ENCODE measurements at regions not wholly inside any gene's neighbourhood (a gene's known extent, or its start where the extent isn't known, plus 50 kb on each side); places are given as distances from the start of the nearest gene placed in this dataset.

- H3K27me3 ChIP-seq: no peaks in the 10 kb centered on the region
- intact Hi-C loops (cut with DNase I; ENCODE audit: low total_unique reads): no loop called here
Observed at GRCh38 chr10:2701802-2702201, 365.5 kb upstream of the PFKP start.

GRCh38 chr10:2700626-2701305 lies 366.6 kb upstream of the PFKP start:
- TF ChIP-seq POLR2A (IDR thresholded peaks at IDR 0.05) (no peak), EP300 (IDR thresholded peaks at IDR 0.05; ENCODE audit: low read depth) (no peak), CTCF (IDR thresholded peaks at IDR 0.05) (no peak), POLR2AphosphoS5 (IDR thresholded peaks at IDR 0.05) (no peak)
- no peak for DNase-seq
- no peak overlapping the region for H3K27ac ChIP-seq
- no peaks in the 10 kb centered on the region for H3K27me3 ChIP-seq
- 70 to 85% methylated on average over 3 to 6 of the region's 6 CpGs for WGBS, 2 donors (ENCODE audit: low coverage in 1 of 2)
- no peak overlapping the region for H3K4me3 ChIP-seq
- H3K36me3 ChIP-seq: no peaks in the 10 kb centered on the region
- H3K4me1 ChIP-seq: no peaks in the 10 kb centered on the region
- intact Hi-C loops (cut with DNase I; ENCODE audit: low total_unique reads) (no loop called here), in situ Hi-C loops (cut with MboI; ENCODE audit: low pct_ligation_motif_present in 1 of 4, low pct_unique_long_range_greater_than_20kb in 1 of 4, low sequenced_read_pairs in 3 of 4) (no loop called here)
- H3K9me3 ChIP-seq: no peaks in the 10 kb centered on the region

More at GRCh38 chr10:2701802-2702201, 365.5 kb upstream of the PFKP start:
- 91 to 100% methylated on average over 1 to 11 of the region's 11 CpGs for WGBS, 2 donors (ENCODE audit: low coverage in 1 of 2)
- H3K4me1 ChIP-seq: no peaks in the 10 kb centered on the region
- H3K36me3 ChIP-seq: no peaks in the 10 kb centered on the region
- no peak overlapping the region for H3K27ac ChIP-seq
- H3K9me3 ChIP-seq: no peaks in the 10 kb centered on the region
- TF ChIP-seq POLR2A (IDR thresholded peaks at IDR 0.05) (no peak), POLR2AphosphoS5 (IDR thresholded peaks at IDR 0.05) (no peak), CTCF (IDR thresholded peaks at IDR 0.05) (no peak), EP300 (IDR thresholded peaks at IDR 0.05; ENCODE audit: low read depth) (no peak)
- in situ Hi-C loops (cut with MboI; ENCODE audit: low pct_ligation_motif_present in 1 of 4, low pct_unique_long_range_greater_than_20kb in 1 of 4, low sequenced_read_pairs in 3 of 4): no loop called here
- no peak overlapping the region for H3K4me3 ChIP-seq
- DNase-seq: no peak

GRCh38 chr10:2688958-2689357 lies 378.4 kb upstream of the PFKP start:
- no peaks in the 10 kb centered on the region for H3K27me3 ChIP-seq
- H3K4me3 ChIP-seq: no peak overlapping the region
- no peak overlapping the region for H3K27ac ChIP-seq
- H3K4me1 ChIP-seq: no peaks in the 10 kb centered on the region
- no peak for DNase-seq
- in situ Hi-C loops (cut with MboI; ENCODE audit: low pct_ligation_motif_present in 1 of 4, low pct_unique_long_range_greater_than_20kb in 1 of 4, low sequenced_read_pairs in 3 of 4): no loop called here
- 50 to 63% methylated on average over 1 of the region's 1 CpG for WGBS, 2 donors (ENCODE audit: low coverage in 1 of 2)
- TF ChIP-seq EP300 (IDR thresholded peaks at IDR 0.05; ENCODE audit: low read depth) (no peak), CTCF (IDR thresholded peaks at IDR 0.05) (no peak), POLR2A (IDR thresholded peaks at IDR 0.05) (no peak), POLR2AphosphoS5 (IDR thresholded peaks at IDR 0.05) (no peak)
- intact Hi-C loops (cut with DNase I; ENCODE audit: low total_unique reads): no loop called here
- no peaks in the 10 kb centered on the region for H3K36me3 ChIP-seq
- no peaks in the 10 kb centered on the region for H3K9me3 ChIP-seq

- Histone ChIP-seq H3K27me3 (no peaks in the 10 kb centered on the region), H3K4me3 (no peak overlapping the region), H3K27ac (no peak overlapping the region), H3K9me3 (no peaks in the 10 kb centered on the region), H3K36me3 (no peaks in the 10 kb centered on the region), H3K4me1 (no peaks in the 10 kb centered on the region)
- no peak for DNase-seq
- intact Hi-C loops (cut with DNase I; ENCODE audit: low total_unique reads): no loop called here
- TF ChIP-seq CTCF (IDR thresholded peaks at IDR 0.05): no peak
- in situ Hi-C loops (cut with MboI; ENCODE audit: low pct_ligation_motif_present in 1 of 4, low pct_unique_long_range_greater_than_20kb in 1 of 4, low sequenced_read_pairs in 3 of 4): no loop called here
- WGBS, 2 donors (ENCODE audit: low coverage in 1 of 2): 78 to 84% methylated on average over 3 of the region's 3 CpGs
Observed at GRCh38 chr10:2686691-2687090, 380.7 kb upstream of the PFKP start.
